GM23338 (cell line): ENCODE measurements at regions not wholly inside any gene's neighbourhood (a gene's known extent, or its start where the extent isn't known, plus 50 kb on each side); places are given as distances from the start of the nearest gene placed in this dataset.

Experiments
- ATAC-seq: fragments of 200-7000 bp; cut with Tn5 transposase; 3 replicates; pipeline ENCODE4 v1.9.1; 2020
- DNase-seq: peaks from one replicate; pipeline ENCODE4 v3.0.0-alpha.2; 2015; ENCODE audit warnings: low spot score
- H2AFZ ChIP-seq: fragments of 200-600 bp; sonication (generic); 2 replicates; pipeline ENCODE4 v1.8.0; 2016; ENCODE audit warnings: antibody characterized with exemption, mild to moderate bottlenecking, moderate library complexity
- H3F3A ChIP-seq: fragments of 200-600 bp; sonication (generic); replicated peaks from 2 replicates; pipeline ENCODE4 v1.8.0; 2017; ENCODE audit warnings: antibody characterized with exemption, mixed run types, low read depth
- H3K27ac ChIP-seq: fragments of 200-600 bp; sonication (generic); 2 replicates; pipeline ENCODE4 v1.6.1; 2016; ENCODE audit warnings: low read depth
- H3K27me3 ChIP-seq: fragments of 200-600 bp; sonication (generic); 2 replicates; pipeline ENCODE4 v1.8.0; 2016; ENCODE audit warnings: mild to moderate bottlenecking, mixed run types, moderate library complexity; ENCODE audit not compliant: insufficient read depth
- H3K36me3 ChIP-seq: fragments of 200-600 bp; sonication (generic); 2 replicates; pipeline ENCODE4 v1.8.0; 2016; ENCODE audit warnings: mild to moderate bottlenecking; ENCODE audit not compliant: insufficient read depth
- H3K4me1 ChIP-seq: fragments of 200-600 bp; sonication (generic); 2 replicates; pipeline ENCODE4 v1.8.0; 2016; ENCODE audit warnings: mild to moderate bottlenecking, moderate library complexity; ENCODE audit not compliant: insufficient read depth
- H3K4me2 ChIP-seq: fragments of 200-600 bp; sonication (generic); 2 replicates; pipeline ENCODE4 v1.7.1; 2017; ENCODE audit warnings: mixed run types
- H3K4me3 ChIP-seq: fragments of 200-600 bp; sonication (generic); 2 replicates; pipeline ENCODE4 v1.6.1; 2016; ENCODE audit warnings: mixed run types
- H3K79me2 ChIP-seq: fragments of 200-600 bp; sonication (generic); replicated peaks from 2 replicates; pipeline ENCODE4 v1.8.0; 2017; ENCODE audit warnings: mild to moderate bottlenecking; ENCODE audit not compliant: insufficient read depth
- H3K9me2 ChIP-seq: fragments of 200-600 bp; sonication (generic); 2 replicates; pipeline ENCODE4 v1.8.0; 2017; ENCODE audit not compliant: insufficient read depth
- H4K20me1 ChIP-seq: fragments of 200-600 bp; sonication (generic); replicated peaks from 2 replicates; pipeline ENCODE4 v1.8.0; 2017; ENCODE audit warnings: mild to moderate bottlenecking; ENCODE audit not compliant: insufficient read depth
- H3K27ac Mint-ChIP-seq: 2 replicates; pipeline ENCODE4 v1.8.0; 2020; ENCODE audit warnings: inconsistent platforms, mild to moderate bottlenecking, moderate library complexity, mixed read lengths
- H3K27me3 Mint-ChIP-seq: 3 replicates; pipeline ENCODE4 v1.8.0; 2022; ENCODE audit warnings: low read depth, mild to moderate bottlenecking, moderate library complexity, mixed read lengths, inconsistent platforms; ENCODE audit not compliant: insufficient read depth, poor library complexity
- H3K36me3 Mint-ChIP-seq: 3 replicates; pipeline ENCODE4 v1.8.0; 2021; ENCODE audit warnings: low read depth, mild to moderate bottlenecking, inconsistent platforms, moderate library complexity, mixed read lengths
- H3K4me1 Mint-ChIP-seq: 3 replicates; pipeline ENCODE4 v1.8.0; 2020; ENCODE audit warnings: mild to moderate bottlenecking, inconsistent platforms, mixed read lengths
- H3K4me3 Mint-ChIP-seq: 3 replicates; pipeline ENCODE4 v1.8.0; 2021; ENCODE audit warnings: moderate library complexity, mild to moderate bottlenecking, inconsistent platforms, mixed read lengths
- H3K9me3 Mint-ChIP-seq: 3 replicates; pipeline ENCODE4 v1.8.0; 2020; ENCODE audit warnings: moderate library complexity, mild to moderate bottlenecking, inconsistent platforms, mixed read lengths
- CREB1 ChIP-seq: fragments of 250-450 bp; sonication (Bioruptor Pico); IDR thresholded peaks from 2 replicates; pipeline ENCODE4 v1.5.0; 2020; ENCODE audit warnings: low read depth, mild to moderate bottlenecking, moderate library complexity
- EZH2phosphoT487 ChIP-seq: fragments of 200-600 bp; sonication (generic); IDR thresholded peaks from one replicate; pipeline ENCODE4 v1.8.1; 2018; ENCODE audit warnings: antibody characterized with exemption; ENCODE audit not compliant: unreplicated experiment
- JUNB ChIP-seq: IDR thresholded peaks from one replicate; pipeline ENCODE4 v1.6.1; 2016; ENCODE audit warnings: antibody characterized with exemption; ENCODE audit not compliant: unreplicated experiment
- NANOG ChIP-seq: IDR thresholded peaks from 2 replicates; pipeline ENCODE4 v1.6.1; 2016; ENCODE audit warnings: antibody characterized with exemption, borderline replicate concordance
- STAT1 ChIP-seq: IDR thresholded peaks from one replicate; pipeline ENCODE4 v1.6.1; 2016; ENCODE audit warnings: antibody characterized with exemption; ENCODE audit not compliant: unreplicated experiment
- ZNF114 ChIP-seq: fragments of 250-450 bp; sonication (Bioruptor Pico); IDR thresholded peaks from 2 replicates; pipeline ENCODE4 v1.5.0; 2020; ENCODE audit warnings: mild to moderate bottlenecking, moderate library complexity
- ZNF331 ChIP-seq: fragments of 250-450 bp; sonication (Bioruptor Pico); IDR thresholded peaks from 2 replicates; pipeline ENCODE4 v1.5.0; 2020; ENCODE audit warnings: low read depth, mild to moderate bottlenecking, moderate library complexity
- TF ChIP-seq, protein P1 (sequence below): fragments of 250-450 bp; sonication (Bioruptor Pico); IDR thresholded peaks from 2 replicates; pipeline ENCODE4 v1.5.0; 2020; ENCODE audit warnings: mild to moderate bottlenecking, moderate library complexity

DNA sequence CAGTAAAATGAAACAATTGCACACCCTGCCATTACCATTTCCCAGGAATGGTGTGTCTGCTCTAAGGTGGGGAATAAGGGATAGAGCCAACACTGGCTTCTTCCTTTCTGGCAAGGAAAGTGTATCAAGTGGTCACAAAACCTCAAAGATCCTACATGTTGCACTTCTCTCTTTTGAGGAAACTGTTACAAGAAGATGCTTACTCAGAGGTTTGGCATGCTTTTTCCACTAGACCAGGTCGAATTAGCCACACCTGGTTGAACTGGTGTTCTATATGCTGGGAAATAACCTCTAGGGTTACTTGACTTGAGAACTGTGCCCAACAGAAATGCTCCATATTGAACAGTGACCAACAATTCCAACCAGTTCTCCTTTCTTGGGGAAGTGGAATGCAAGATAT is 102.9 kb downstream of the LRRN1 start:
- ATAC-seq (no peak), DNase-seq (no peak)
- H4K20me1 ChIP-seq, result no peaks in the 10 kb centered on the region
- H3K27ac ChIP-seq, result no peak overlapping the region
- no peaks in the 10 kb centered on the region for H3K9me2 ChIP-seq
- TF ChIP-seq, protein P1, sequence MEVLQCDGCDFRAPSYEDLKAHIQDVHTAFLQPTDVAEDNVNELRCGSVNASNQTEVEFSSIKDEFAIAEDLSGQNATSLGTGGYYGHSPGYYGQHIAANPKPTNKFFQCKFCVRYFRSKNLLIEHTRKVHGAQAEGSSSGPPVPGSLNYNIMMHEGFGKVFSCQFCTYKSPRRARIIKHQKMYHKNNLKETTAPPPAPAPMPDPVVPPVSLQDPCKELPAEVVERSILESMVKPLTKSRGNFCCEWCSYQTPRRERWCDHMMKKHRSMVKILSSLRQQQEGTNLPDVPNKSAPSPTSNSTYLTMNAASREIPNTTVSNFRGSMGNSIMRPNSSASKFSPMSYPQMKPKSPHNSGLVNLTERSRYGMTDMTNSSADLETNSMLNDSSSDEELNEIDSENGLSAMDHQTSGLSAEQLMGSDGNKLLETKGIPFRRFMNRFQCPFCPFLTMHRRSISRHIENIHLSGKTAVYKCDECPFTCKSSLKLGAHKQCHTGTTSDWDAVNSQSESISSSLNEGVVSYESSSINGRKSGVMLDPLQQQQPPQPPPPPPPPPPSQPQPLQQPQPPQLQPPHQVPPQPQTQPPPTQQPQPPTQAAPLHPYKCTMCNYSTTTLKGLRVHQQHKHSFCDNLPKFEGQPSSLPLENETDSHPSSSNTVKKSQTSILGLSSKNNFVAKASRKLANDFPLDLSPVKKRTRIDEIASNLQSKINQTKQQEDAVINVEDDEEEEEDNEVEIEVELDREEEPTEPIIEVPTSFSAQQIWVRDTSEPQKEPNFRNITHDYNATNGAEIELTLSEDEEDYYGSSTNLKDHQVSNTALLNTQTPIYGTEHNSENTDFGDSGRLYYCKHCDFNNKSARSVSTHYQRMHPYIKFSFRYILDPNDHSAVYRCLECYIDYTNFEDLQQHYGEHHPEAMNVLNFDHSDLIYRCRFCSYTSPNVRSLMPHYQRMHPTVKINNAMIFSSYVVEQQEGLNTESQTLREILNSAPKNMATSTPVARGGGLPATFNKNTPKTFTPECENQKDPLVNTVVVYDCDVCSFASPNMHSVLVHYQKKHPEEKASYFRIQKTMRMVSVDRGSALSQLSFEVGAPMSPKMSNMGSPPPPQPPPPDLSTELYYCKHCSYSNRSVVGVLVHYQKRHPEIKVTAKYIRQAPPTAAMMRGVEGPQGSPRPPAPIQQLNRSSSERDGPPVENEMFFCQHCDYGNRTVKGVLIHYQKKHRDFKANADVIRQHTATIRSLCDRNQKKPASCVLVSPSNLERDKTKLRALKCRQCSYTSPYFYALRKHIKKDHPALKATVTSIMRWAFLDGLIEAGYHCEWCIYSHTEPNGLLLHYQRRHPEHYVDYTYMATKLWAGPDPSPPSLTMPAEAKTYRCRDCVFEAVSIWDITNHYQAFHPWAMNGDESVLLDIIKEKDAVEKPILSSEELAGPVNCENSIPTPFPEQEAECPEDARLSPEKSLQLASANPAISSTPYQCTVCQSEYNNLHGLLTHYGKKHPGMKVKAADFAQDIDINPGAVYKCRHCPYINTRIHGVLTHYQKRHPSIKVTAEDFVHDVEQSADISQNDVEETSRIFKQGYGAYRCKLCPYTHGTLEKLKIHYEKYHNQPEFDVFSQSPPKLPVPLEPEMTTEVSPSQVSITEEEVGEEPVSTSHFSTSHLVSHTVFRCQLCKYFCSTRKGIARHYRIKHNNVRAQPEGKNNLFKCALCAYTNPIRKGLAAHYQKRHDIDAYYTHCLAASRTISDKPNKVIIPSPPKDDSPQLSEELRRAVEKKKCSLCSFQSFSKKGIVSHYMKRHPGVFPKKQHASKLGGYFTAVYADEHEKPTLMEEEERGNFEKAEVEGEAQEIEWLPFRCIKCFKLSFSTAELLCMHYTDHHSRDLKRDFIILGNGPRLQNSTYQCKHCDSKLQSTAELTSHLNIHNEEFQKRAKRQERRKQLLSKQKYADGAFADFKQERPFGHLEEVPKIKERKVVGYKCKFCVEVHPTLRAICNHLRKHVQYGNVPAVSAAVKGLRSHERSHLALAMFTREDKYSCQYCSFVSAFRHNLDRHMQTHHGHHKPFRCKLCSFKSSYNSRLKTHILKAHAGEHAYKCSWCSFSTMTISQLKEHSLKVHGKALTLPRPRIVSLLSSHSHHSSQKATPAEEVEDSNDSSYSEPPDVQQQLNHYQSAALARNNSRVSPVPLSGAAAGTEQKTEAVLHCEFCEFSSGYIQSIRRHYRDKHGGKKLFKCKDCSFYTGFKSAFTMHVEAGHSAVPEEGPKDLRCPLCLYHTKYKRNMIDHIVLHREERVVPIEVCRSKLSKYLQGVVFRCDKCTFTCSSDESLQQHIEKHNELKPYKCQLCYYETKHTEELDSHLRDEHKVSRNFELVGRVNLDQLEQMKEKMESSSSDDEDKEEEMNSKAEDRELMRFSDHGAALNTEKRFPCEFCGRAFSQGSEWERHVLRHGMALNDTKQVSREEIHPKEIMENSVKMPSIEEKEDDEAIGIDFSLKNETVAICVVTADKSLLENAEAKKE (CRISPR knock-in tag), result no peak
- TF ChIP-seq EZH2phosphoT487 (no peak), JUNB (no peak), ZNF114 (CRISPR knock-in tag) (no peak), STAT1 (no peak), CREB1 (CRISPR knock-in tag) (no peak), ZNF331 (CRISPR knock-in tag) (no peak)
- no peaks in the 10 kb centered on the region for H3K36me3 ChIP-seq
- H3K79me2 ChIP-seq, result no peaks in the 10 kb centered on the region
- H3K27ac Mint-ChIP-seq, result no peak overlapping the region
- no peak overlapping the region for H3K4me3 Mint-ChIP-seq
- H3K9me3 Mint-ChIP-seq, result peaks cover 67% of the 10 kb centered on the region
- no peaks in the 10 kb centered on the region for H3K4me1 ChIP-seq
- no peaks in the 10 kb centered on the region for H3K27me3 ChIP-seq
- no peak overlapping the region for H2AFZ ChIP-seq
- H3F3A ChIP-seq, result no peaks in the 10 kb centered on the region
- H3K4me1 Mint-ChIP-seq, result 0 out of 3 replicates have a peak, but pooled peaks cover 2% of the 10 kb centered on the region
- no peaks in the 10 kb centered on the region for H3K27me3 Mint-ChIP-seq
- H3K36me3 Mint-ChIP-seq, result peaks cover 12% of the 10 kb centered on the region
- H3K4me3 ChIP-seq, result no peak overlapping the region
- no peak overlapping the region for H3K4me2 ChIP-seq

- Histone ChIP-seq H3K4me3 (no peak overlapping the region), H3K9me2 (no peaks in the 10 kb centered on the region), H4K20me1 (no peaks in the 10 kb centered on the region), H3K36me3 (no peaks in the 10 kb centered on the region), H3K4me1 (no peaks in the 10 kb centered on the region), H3K4me2 (no peak overlapping the region), H2AFZ (no peak overlapping the region), H3K27ac (no peak overlapping the region), H3F3A (no peaks in the 10 kb centered on the region), H3K79me2 (no peaks in the 10 kb centered on the region), H3K27me3 (no peaks in the 10 kb centered on the region)
- no peak for ATAC-seq
- Mint-ChIP-seq H3K27ac (no peak overlapping the region), H3K4me3 (no peak overlapping the region), H3K4me1 (0 out of 3 replicates have a peak, but pooled peaks cover 2% of the 10 kb centered on the region), H3K36me3 (peaks cover 20% of the 10 kb centered on the region; the same call in 2 of the 3 replicates), H3K27me3 (peaks cover 3% of the 10 kb centered on the region), H3K9me3 (peaks cover 85% of the 10 kb centered on the region)
- no peak for DNase-seq
- no peak for TF ChIP-seq NANOG
These were observed 106.9 kb downstream of the LRRN1 start for GRCh38 chr3:3906171-3906570.
